NB4 (cell line): ENCODE measurements at regions not wholly inside any gene's neighbourhood (a gene's known extent, or its start where the extent isn't known, plus 50 kb on each side); places are given as distances from the start of the nearest gene placed in this dataset.

Experiments used
- CTCF ChIP-seq: IDR thresholded peaks from one replicate; pipeline ENCODE4 v1.5.1; 2012; ENCODE audit warnings: low read depth, low read length
- MAX ChIP-seq: IDR thresholded peaks from 2 replicates; pipeline ENCODE4 v1.6.1; 2011; ENCODE audit warnings: low read depth, low read length
- POLR2A ChIP-seq: IDR thresholded peaks from 2 replicates; pipeline ENCODE4 v1.6.1; 2011; ENCODE audit warnings: mild to moderate bottlenecking; ENCODE audit not compliant: insufficient read length; ENCODE audit errors: extremely low read depth

- TF ChIP-seq CTCF (no peak), POLR2A (no peak), MAX (no peak)
Observed at GRCh38 chr5:60510049-60510448, 189.9 kb downstream of the DEPDC1B start.
